ENCODE measurements at regions not wholly inside any gene's neighbourhood (a gene's known extent, or its start where the extent isn't known, plus 50 kb on each side); places are given as distances from the start of the nearest gene placed in this dataset.

- Histone ChIP-seq H4K20me1 (ENCODE audit: insufficient read depth) (no peaks in the 10 kb centered on the region), H3K27ac (ENCODE audit: low read depth, low read length) (no peak overlapping the region), H2AFZ (ENCODE audit: low read depth, low read length, poor library complexity, severe bottlenecking) (no peak overlapping the region), H3K9ac (ENCODE audit: low read length) (no peak overlapping the region), H3K79me2 (ENCODE audit: insufficient read depth, low read length) (no peaks in the 10 kb centered on the region), H3K9me3 (ENCODE audit: control insufficient read depth in 1 of 2, insufficient read depth in 1 of 2, low read depth in 1 of 2, low read length in 2 of 2) (no peaks in the 10 kb centered on the region), H3K9me2 (ENCODE audit: insufficient read depth) (no peaks in the 10 kb centered on the region), H3K36me3 (ENCODE audit: control insufficient read depth in 1 of 2, insufficient read depth in 2 of 2, low read length in 2 of 2) (no peaks in the 10 kb centered on the region), H3K27me3 (ENCODE audit: insufficient read depth, low read length) (no peaks in the 10 kb centered on the region), H3K4me1 (ENCODE audit: control insufficient read depth in 1 of 2, insufficient read depth in 2 of 2, low read length in 2 of 2) (peaks cover 0 to 10% of the 10 kb centered on the region in 2 experiments; a peak in 2 of 4 replicates), H3K4me2 (ENCODE audit: low read length) (no peak overlapping the region), H3K4me3 (replicated peaks in 1 of 2; ENCODE audit: low read depth in 1 of 2, low read length in 2 of 2) (no peak overlapping the region)
- DNase-seq (ENCODE audit: low read depth, low spot score) (no peak), ATAC-seq (no peak)
- BruUV-seq (replicated peaks): no TSS peak
- ChIA-PET CTCF (no interaction called here), RAD21 (ENCODE audit: low non-redundant PET in 1 of 2, low total read pairs in 2 of 2, uncharacterized antibody in 2 of 2, unreplicated experiment in 2 of 2) (no interaction called here), POLR2A (no interaction called here)
- intact Hi-C loops (cut with micrococcal nuclease): no loop called here
- TF ChIP-seq SRF (IDR thresholded peaks at IDR 0.05; ENCODE audit: low read depth): no peak
- no peak for TF ChIP-seq ELF1 (IDR thresholded peaks at IDR 0.05; ENCODE audit: borderline replicate concordance, low read depth)
- TF ChIP-seq RAD21 (IDR thresholded peaks at IDR 0.05; ENCODE audit: low read depth): no peak
- TF ChIP-seq MAX (IDR thresholded peaks at IDR 0.05): no peak
- TF ChIP-seq TCF7L2 (IDR thresholded peaks at IDR 0.05; ENCODE audit: borderline replicate concordance, extremely low read depth, insufficient read depth, insufficient read length): no peak
- no peak for TF ChIP-seq REST (IDR thresholded peaks at IDR 0.05; ENCODE audit: low read depth)
- TF ChIP-seq ZNF274 (IDR thresholded peaks at IDR 0.05; ENCODE audit: low read depth, low read length): no peak
- no peak for TF ChIP-seq CTCF (IDR thresholded peaks at IDR 0.05 in 2 of 3, conservative IDR thresholded peaks at IDR 0.05 in 1 of 3; ENCODE audit: borderline replicate concordance in 1 of 3, insufficient read depth in 1 of 3, low read depth in 2 of 3, low read length in 2 of 3)
- TF ChIP-seq YY1 (IDR thresholded peaks at IDR 0.05; ENCODE audit: extremely low read depth, insufficient replicate concordance, low read depth, low read length): no peak
- TF ChIP-seq POLR2AphosphoS5 (IDR thresholded peaks at IDR 0.05; ENCODE audit: low read depth, low read length): no peak
- TF ChIP-seq SIN3A (IDR thresholded peaks at IDR 0.05; ENCODE audit: low read depth): no peak
- TF ChIP-seq JUND (IDR thresholded peaks at IDR 0.05): no peak
- no peak for TF ChIP-seq ATF3 (IDR thresholded peaks at IDR 0.05)
- no peak for TF ChIP-seq EGR1 (IDR thresholded peaks at IDR 0.05; ENCODE audit: low read depth)
- no peak for TF ChIP-seq CEBPB (IDR thresholded peaks at IDR 0.05; ENCODE audit: low read depth)
- no peak for TF ChIP-seq POLR2A (IDR thresholded peaks at IDR 0.05; ENCODE audit: borderline replicate concordance, extremely low read depth, insufficient read depth, insufficient read length)
- TF ChIP-seq EZH2phosphoT487 (IDR thresholded peaks at IDR 0.05; ENCODE audit: borderline replicate concordance): no peak
Observed at GRCh38 chr7:106597014-106597413, 63.9 kb downstream of the CCDC71L start.

Data from HCT116 (cell line).